ENCODE measurements at regions not wholly inside any gene's neighbourhood (a gene's known extent, or its start where the extent isn't known, plus 50 kb on each side); places are given as distances from the start of the nearest gene placed in this dataset.
A peak's percentile ranks its signal among the peaks of the same experiment; 100 is the strongest.

GRCh38 chr2:195498176-195498575 is 158.8 kb upstream of the SLC39A10 start:
- peak; percentile 17 for DNase-seq (ENCODE audit: low spot score)

- no peak for DNase-seq (ENCODE audit: low spot score)
Measured at GRCh38 chr2:195496991-195497390, 160.0 kb upstream of the SLC39A10 start.

- DNase-seq (ENCODE audit: low spot score), result no peak
Measured at GRCh38 chr2:195495966-195496365, 161.1 kb upstream of the SLC39A10 start.

- DNase-seq (ENCODE audit: low spot score), result no peak
Measured at GRCh38 chr2:195495351-195495750, 161.7 kb upstream of the SLC39A10 start.

GRCh38 chr2:195494451-195494850 is 162.6 kb upstream of the SLC39A10 start:
- DNase-seq (ENCODE audit: low spot score), result no peak

- no peak for DNase-seq (ENCODE audit: low spot score)
Measured at GRCh38 chr2:195493416-195493815, 163.6 kb upstream of the SLC39A10 start.

- no peak for DNase-seq (ENCODE audit: low spot score)
Measured at GRCh38 chr2:195490319-195490718, 166.7 kb upstream of the SLC39A10 start.

GRCh38 chr2:195489101-195489500 is 167.9 kb upstream of the SLC39A10 start:
- no peak for DNase-seq (ENCODE audit: low spot score)

- no peak for DNase-seq (ENCODE audit: low spot score)
Measured at GRCh38 chr2:195488567-195488966, 168.5 kb upstream of the SLC39A10 start.

- DNase-seq (ENCODE audit: low spot score), result peak; percentile 84
Measured at GRCh38 chr2:195486987-195487644, 169.9 kb upstream of the SLC39A10 start.

GRCh38 chr2:195486520-195486919 is 170.5 kb upstream of the SLC39A10 start:
- peak; percentile 68 for DNase-seq (ENCODE audit: low spot score)

GRCh38 chr2:195482010-195482409 is 175.0 kb upstream of the SLC39A10 start:
- DNase-seq (ENCODE audit: low spot score), result no peak

GRCh38 chr2:195480121-195480520 is 176.9 kb upstream of the SLC39A10 start:
- DNase-seq (ENCODE audit: low spot score), result no peak

GRCh38 chr2:195479407-195479806 is 177.6 kb upstream of the SLC39A10 start:
- DNase-seq (ENCODE audit: low spot score), result no peak

GRCh38 chr2:195477996-195478382 is 179.0 kb upstream of the SLC39A10 start:
- no peak for DNase-seq (ENCODE audit: low spot score)

- peak; percentile 63 for DNase-seq (ENCODE audit: low spot score)
Measured at GRCh38 chr2:195477248-195477995, 179.6 kb upstream of the SLC39A10 start.

GRCh38 chr2:195475336-195475735 is 181.7 kb upstream of the SLC39A10 start:
- DNase-seq (ENCODE audit: low spot score), result no peak

GRCh38 chr2:195473862-195474261 is 183.2 kb upstream of the SLC39A10 start:
- no peak for DNase-seq (ENCODE audit: low spot score)

GRCh38 chr2:195472501-195473234 is 184.4 kb upstream of the SLC39A10 start:
- no peak for DNase-seq (ENCODE audit: low spot score)

- no peak for DNase-seq (ENCODE audit: low spot score)
Measured at GRCh38 chr2:195471807-195472206, 185.2 kb upstream of the SLC39A10 start.

GRCh38 chr2:195471163-195471562 is 185.9 kb upstream of the SLC39A10 start:
- DNase-seq (ENCODE audit: low spot score), result no peak

GRCh38 chr2:195470622-195471021 is 186.4 kb upstream of the SLC39A10 start:
- no peak for DNase-seq (ENCODE audit: low spot score)

- DNase-seq (ENCODE audit: low spot score), result no peak
Measured at GRCh38 chr2:195468771-195469170, 188.3 kb upstream of the SLC39A10 start.
